Endothelial cell of umbilical vein (primary cell): ENCODE measurements at regions not wholly inside any gene's neighbourhood (a gene's known extent, or its start where the extent isn't known, plus 50 kb on each side); places are given as distances from the start of the nearest gene placed in this dataset.

ENCODE experiments used
- BruUV-seq: library from RNA; stranded (reverse); fragments of 400-500 nt; replicated peaks from 2 replicates; lab custom pipeline; 2021; lab: Mats Ljungman, UMichigan
- CTCF ChIA-PET: fragments of 300-600, 350-600 bp; sonication (Branson Sonifier 250); formaldehyde crosslinking; loops from one replicate; lab custom pipeline; 2021; ENCODE audit warnings: antibody characterized with exemption, inconsistent platforms; lab: Charles Lee
- POLR2A ChIA-PET: fragments of 300-600, 350-600 bp; sonication (Branson Sonifier 250); formaldehyde crosslinking; loops from one replicate; lab custom pipeline; 2021; ENCODE audit warnings: antibody characterized with exemption, inconsistent platforms; lab: Charles Lee
- DNase-seq: peaks from one replicate; pipeline ENCODE4 v3.0.0-alpha.2; 2011; ENCODE audit warnings: low read depth, low spot score
- FAIRE-seq: peaks from 2 replicates; lab custom pipeline; 2011; peaks lifted over from hg19 to GRCh38; lab: Jason Lieb, UNC
- H2AFZ ChIP-seq: 2 replicates; pipeline ENCODE4 v1.6.0; 2012; ENCODE audit warnings: low read depth, low read length, control low read depth, inconsistent platforms
- H3K27ac ChIP-seq: 2 replicates; pipeline ENCODE4 v1.5.1; 2011; ENCODE audit warnings: low read depth, mild to moderate bottlenecking, control low read depth, low read length, moderate library complexity; ENCODE audit not compliant: insufficient read depth
- H3K27me3 ChIP-seq, 2 experiments: 2 replicates each; pipeline versions ENCODE4 v1.6.0 to v1.6.1; 2011; ENCODE audit warnings: low read length in 2 of 2, mixed read lengths in 1 of 2; ENCODE audit not compliant: control insufficient read depth in 2 of 2, insufficient read depth in 2 of 2
- H3K36me3 ChIP-seq, 2 experiments: 2 replicates in 1 of 2; 3 replicates in 1 of 2; pipeline ENCODE4 v1.5.1; 2011; ENCODE audit warnings: low read length in 2 of 2, mild to moderate bottlenecking in 1 of 2, moderate library complexity in 1 of 2; ENCODE audit not compliant: control insufficient read depth in 2 of 2, insufficient read depth in 2 of 2; ENCODE audit errors: extremely low read depth in 1 of 2
- H3K4me1 ChIP-seq: 3 replicates; pipeline ENCODE4 v1.5.1; 2011; ENCODE audit warnings: mild to moderate bottlenecking, low read length; ENCODE audit not compliant: control insufficient read depth, insufficient read depth; ENCODE audit errors: extremely low read depth
- H3K4me2 ChIP-seq: 2 replicates; pipeline ENCODE4 v1.6.1; 2011; ENCODE audit warnings: low read length, control low read depth, mixed read lengths; ENCODE audit not compliant: insufficient read depth
- H3K4me3 ChIP-seq, 3 experiments: fragments of 200-600 bp in 1 of 3; sonication (generic), shearing (Covaris generic) in 1 of 3; replicated peaks in 1 of 3; 2 replicates each; pipeline ENCODE4 v1.5.1; 2011 to 2016; ENCODE audit warnings: control low read depth in 3 of 3, low read length in 3 of 3, mild to moderate bottlenecking in 2 of 3, inconsistent platforms in 1 of 3, low read depth in 1 of 3, moderate library complexity in 1 of 3; ENCODE audit not compliant: insufficient read depth in 1 of 3
- H3K79me2 ChIP-seq: 2 replicates; pipeline ENCODE4 v1.6.0; 2012; ENCODE audit warnings: low read length, inconsistent platforms; ENCODE audit not compliant: control insufficient read depth, insufficient read depth
- H3K9ac ChIP-seq: replicated peaks from 2 replicates; pipeline ENCODE3; 2011; ENCODE audit warnings: low read length, control low read depth; ENCODE audit not compliant: insufficient read depth; ENCODE audit errors: extremely low read depth
- H3K9me1 ChIP-seq: replicated peaks from 3 replicates; pipeline ENCODE4 v1.6.0; 2011; ENCODE audit warnings: mild to moderate bottlenecking, low read length; ENCODE audit not compliant: control insufficient read depth, insufficient read depth; ENCODE audit errors: extremely low read depth
- H3K9me3 ChIP-seq: replicated peaks from 2 replicates; pipeline ENCODE4 v1.5.1; 2012; ENCODE audit warnings: low read length, inconsistent platforms; ENCODE audit not compliant: control insufficient read depth, insufficient read depth
- H4K20me1 ChIP-seq: replicated peaks from 2 replicates; pipeline ENCODE3; 2011; ENCODE audit warnings: mild to moderate bottlenecking, low read length; ENCODE audit not compliant: control insufficient read depth, insufficient read depth; ENCODE audit errors: extremely low read depth
- CTCF ChIP-seq, 2 donors: IDR thresholded peaks; 1 replicate in 1 of 2; 2 replicates in 1 of 2; pipeline ENCODE4 v1.5.1; 2011; ENCODE audit warnings: low read length in 2 of 2, mild to moderate bottlenecking in 2 of 2, moderate library complexity in 2 of 2, control low read depth in 1 of 2, inconsistent platforms in 1 of 2, low read depth in 1 of 2; ENCODE audit not compliant: insufficient read depth in 1 of 2; ENCODE audit errors: extremely low read depth in 1 of 2
- EZH2 ChIP-seq: IDR thresholded peaks from 2 replicates; pipeline ENCODE4 v1.6.1; 2012; ENCODE audit warnings: borderline replicate concordance, low read depth, mild to moderate bottlenecking, moderate library complexity, low read length, inconsistent platforms; ENCODE audit not compliant: severe bottlenecking
- FOS ChIP-seq: IDR thresholded peaks from 2 replicates; pipeline ENCODE4 v1.6.1; 2011; ENCODE audit warnings: mild to moderate bottlenecking, low read length, moderate library complexity, borderline replicate concordance; ENCODE audit not compliant: insufficient read depth
- GATA2 ChIP-seq: IDR thresholded peaks from 2 replicates; pipeline ENCODE4 v1.7.0; 2011; ENCODE audit warnings: low read depth, mild to moderate bottlenecking, moderate library complexity, mixed read lengths, low read length; ENCODE audit not compliant: insufficient read length, insufficient read depth
- JUN ChIP-seq: IDR thresholded peaks from 2 replicates; pipeline ENCODE4 v1.6.1; 2011; ENCODE audit warnings: borderline replicate concordance, low read depth; ENCODE audit not compliant: insufficient read length, insufficient read depth
- MAX ChIP-seq: IDR thresholded peaks from 2 replicates; pipeline ENCODE4 v1.6.1; 2011; ENCODE audit not compliant: insufficient read depth, insufficient read length
- MYC ChIP-seq: IDR thresholded peaks from one replicate; pipeline ENCODE4 v1.6.1; 2011; ENCODE audit warnings: mild to moderate bottlenecking, low read depth, low read length
- POLR2A ChIP-seq: IDR thresholded peaks from 2 replicates; pipeline ENCODE4 v1.6.1; 2012; ENCODE audit warnings: low read depth, mild to moderate bottlenecking, control low read depth, low read length
- POLR2AphosphoS5 ChIP-seq: IDR thresholded peaks from 2 replicates; pipeline ENCODE4 v1.6.1; 2012; ENCODE audit warnings: low read depth, mild to moderate bottlenecking, control low read depth, low read length, moderate library complexity; ENCODE audit not compliant: insufficient read depth
- dilution Hi-C: fragments of 300-500 bp; cut with MboI; formaldehyde crosslinking; loops from one replicate; pipeline ENCODE4 v1.15.0; 2019; ENCODE audit warnings: low sequenced_read_pairs; ENCODE audit not compliant: extremely low pct_ligation_motif_present
- intact Hi-C: fragments of 100-400 bp; cut with micrococcal nuclease; formaldehyde crosslinking; loops from one replicate; pipeline ENCODE4 v1.10.0; 2022

GRCh38 chr1:30200161-30200560 lies 523.2 kb downstream of the MATN1 start:
- Histone ChIP-seq H3K9ac (no peak overlapping the region), H3K4me2 (no peak overlapping the region), H3K4me3 (no peak overlapping the region), H4K20me1 (no peaks in the 10 kb centered on the region), H3K27ac (no peak overlapping the region), H2AFZ (no peak overlapping the region), H3K27me3 (no peaks in the 10 kb centered on the region), H3K9me1 (no peaks in the 10 kb centered on the region), H3K9me3 (no peaks in the 10 kb centered on the region), H3K4me1 (no peaks in the 10 kb centered on the region), H3K79me2 (no peaks in the 10 kb centered on the region), H3K36me3 (no peaks in the 10 kb centered on the region)
- POLR2A ChIA-PET: no interaction called here
- dilution Hi-C loops: no loop called here
- CTCF ChIA-PET: no interaction called here
- no peak for DNase-seq
- no peak for TF ChIP-seq POLR2AphosphoS5
- TF ChIP-seq GATA2: no peak
- no peak for TF ChIP-seq FOS
- no peak for TF ChIP-seq POLR2A
- no peak for TF ChIP-seq JUN
- no peak for TF ChIP-seq MAX
- TF ChIP-seq CTCF (IDR thresholded peaks at IDR 0.05; ENCODE audit: extremely low read depth in 1 of 2, insufficient read depth in 1 of 2, low read depth in 1 of 2, low read length in 2 of 2): no peak
- no peak for TF ChIP-seq MYC
- no peak for TF ChIP-seq EZH2
- BruUV-seq: no TSS peak
- FAIRE-seq: no peak
- intact Hi-C loops: no loop called here
